ENCODE measurements at regions not wholly inside any gene's neighbourhood (a gene's known extent, or its start where the extent isn't known, plus 50 kb on each side); places are given as distances from the start of the nearest gene placed in this dataset.

DNA sequence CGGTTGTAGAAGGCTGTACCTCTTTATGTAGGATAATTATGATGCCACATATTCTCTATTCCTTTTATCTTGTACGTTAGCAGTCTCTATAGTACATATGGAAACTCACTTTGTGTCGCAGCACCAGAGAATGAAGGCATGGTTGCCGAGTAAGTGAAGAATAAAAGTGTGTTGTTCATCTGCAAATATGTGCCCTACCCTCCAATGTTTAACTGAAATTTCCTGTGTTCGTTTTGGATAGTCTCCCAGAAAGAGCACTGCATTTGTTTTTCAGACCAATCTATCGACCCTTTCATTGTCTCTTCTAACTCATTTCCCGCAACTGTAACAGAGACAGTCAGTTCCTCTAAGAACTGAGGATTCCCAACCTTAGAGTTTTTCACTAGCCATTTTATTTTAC lies 592.8 kb downstream of the TUSC7 start:
- DNase-seq = no peak

DNA sequence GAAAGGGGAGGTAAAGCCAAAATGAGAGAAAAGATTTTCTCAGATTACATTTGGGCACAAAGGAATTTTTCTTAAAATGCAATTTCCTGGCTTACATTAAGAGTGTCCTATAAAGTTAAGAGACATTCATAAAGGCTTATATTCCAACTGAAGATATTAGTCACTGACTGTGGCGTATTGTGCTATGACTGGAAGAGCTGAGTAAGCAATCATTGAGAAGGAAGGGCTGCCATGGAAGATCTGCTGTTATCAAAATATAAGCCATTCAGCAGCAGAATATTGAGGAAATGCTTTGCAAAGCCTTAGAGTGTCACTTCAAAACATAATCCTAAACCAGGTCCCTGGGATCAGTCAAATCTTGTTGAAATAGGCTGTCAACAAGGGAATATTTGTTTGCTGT lies 593.9 kb downstream of the TUSC7 start:
- DNase-seq = no peak

DNA sequence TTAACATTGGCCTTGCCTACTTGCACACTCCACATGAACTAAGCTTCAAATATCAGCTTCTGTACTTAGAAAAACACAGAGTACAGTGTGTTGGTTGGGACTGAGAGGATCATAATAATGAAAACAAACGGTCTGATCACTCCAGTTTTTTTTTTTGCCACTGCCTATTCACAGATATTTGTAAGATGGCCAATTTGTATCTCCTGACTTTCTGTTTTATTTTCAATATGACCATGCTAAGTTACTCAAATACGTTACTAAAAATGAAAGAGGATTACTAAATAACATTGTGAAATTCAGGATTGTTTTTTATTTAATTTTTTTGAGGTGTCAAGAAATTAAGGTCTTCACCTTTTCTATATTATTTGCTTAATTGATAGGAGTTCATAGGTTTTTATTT lies 595.1 kb downstream of the TUSC7 start:
- DNase-seq = no peak

DNA sequence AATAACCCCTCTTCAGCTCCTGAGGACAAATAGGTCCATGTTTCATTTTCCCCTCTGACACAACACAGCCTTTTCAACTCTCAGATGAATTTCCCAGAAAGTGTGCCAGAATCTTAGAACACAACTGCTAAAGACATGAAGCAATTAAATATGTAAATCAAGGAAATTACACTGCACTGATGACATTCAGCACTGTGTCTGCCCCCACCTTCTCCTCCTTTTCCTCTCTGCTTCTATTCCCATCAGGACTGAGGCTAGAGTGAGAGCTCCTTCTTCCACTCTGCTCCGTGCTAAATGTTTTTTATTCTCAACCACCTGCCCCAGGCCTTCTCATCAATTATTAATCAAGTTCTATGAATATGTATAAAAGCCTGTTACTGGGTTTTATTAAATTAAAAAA lies 596.1 kb downstream of the TUSC7 start:
- no peak for DNase-seq

DNA sequence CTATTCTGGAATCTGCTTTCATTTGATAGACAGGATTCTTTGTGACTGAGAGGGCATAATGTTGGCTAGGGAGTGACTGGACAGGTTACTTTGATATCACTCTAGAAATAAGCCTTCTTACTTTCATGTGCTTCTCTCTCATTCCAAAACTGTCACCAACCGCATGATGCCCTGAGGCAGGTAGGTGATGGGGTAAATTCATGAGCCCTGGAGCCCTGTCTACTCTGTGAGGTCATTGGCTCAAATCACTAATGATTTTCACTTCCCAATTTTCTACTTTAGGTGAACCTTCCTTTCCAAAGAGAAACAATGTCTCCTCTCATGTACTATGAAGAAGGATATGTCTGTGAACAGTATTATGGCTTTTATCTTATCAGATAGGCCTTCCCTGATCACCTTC lies 596.7 kb downstream of the TUSC7 start:
- DNase-seq = no peak

DNA sequence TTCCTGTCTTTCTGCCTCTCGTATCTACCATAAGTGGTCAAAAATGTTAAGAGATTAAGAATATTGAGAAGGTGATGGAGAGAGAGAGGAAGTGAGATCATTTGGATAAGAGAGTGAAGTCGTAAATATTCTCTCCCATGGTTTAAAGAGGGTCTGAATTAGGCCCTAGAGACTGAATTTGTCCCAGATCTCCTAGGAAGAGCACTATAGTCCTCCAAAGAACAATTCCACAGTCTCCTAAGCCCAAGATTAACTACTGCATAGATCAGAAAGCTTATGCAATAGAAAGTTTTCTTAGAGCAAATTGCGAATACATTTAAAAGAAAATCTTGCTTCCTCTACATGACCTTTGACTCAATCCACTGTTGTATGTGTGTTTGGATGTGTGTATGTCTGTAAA lies 598.8 kb downstream of the TUSC7 start:
- no peak for DNase-seq

DNA sequence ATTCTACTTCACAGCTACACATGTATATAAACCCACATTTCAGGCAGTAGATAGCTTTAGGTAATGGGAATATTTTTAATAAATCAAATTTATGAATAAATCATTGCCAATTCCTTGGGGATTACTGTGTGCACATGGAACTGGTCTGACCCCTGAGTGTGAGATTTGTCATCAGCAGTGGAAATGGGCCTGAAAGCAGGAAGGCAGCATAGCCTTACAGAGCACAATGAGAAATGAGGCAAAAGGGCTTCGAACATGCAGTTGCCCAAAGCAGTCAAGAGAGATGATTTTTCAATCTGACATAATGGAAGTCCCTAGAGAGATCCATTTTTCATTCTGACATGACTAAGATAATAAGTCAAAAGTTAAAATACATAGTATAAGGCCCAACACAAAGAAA lies 599.2 kb downstream of the TUSC7 start:
- DNase-seq = no peak

DNA sequence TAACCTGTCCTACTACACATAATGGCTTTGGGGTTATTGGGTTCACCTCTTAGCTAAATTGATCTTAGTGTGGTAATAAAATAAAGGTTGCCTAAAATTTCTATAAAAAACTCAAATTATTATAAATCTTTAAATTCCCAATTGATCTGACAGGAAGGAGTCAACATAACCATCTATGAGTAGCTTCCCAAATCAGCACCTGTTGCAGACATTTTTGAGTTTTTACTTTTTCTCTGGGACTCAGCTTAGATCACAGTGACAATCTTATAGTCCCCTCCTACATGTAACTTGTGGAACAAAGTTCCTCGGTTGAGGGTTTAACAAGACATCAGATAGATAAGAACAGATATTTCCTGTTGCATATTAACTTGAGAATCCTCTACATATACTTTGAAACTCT lies 601.0 kb downstream of the TUSC7 start:
- DNase-seq = no peak

DNA sequence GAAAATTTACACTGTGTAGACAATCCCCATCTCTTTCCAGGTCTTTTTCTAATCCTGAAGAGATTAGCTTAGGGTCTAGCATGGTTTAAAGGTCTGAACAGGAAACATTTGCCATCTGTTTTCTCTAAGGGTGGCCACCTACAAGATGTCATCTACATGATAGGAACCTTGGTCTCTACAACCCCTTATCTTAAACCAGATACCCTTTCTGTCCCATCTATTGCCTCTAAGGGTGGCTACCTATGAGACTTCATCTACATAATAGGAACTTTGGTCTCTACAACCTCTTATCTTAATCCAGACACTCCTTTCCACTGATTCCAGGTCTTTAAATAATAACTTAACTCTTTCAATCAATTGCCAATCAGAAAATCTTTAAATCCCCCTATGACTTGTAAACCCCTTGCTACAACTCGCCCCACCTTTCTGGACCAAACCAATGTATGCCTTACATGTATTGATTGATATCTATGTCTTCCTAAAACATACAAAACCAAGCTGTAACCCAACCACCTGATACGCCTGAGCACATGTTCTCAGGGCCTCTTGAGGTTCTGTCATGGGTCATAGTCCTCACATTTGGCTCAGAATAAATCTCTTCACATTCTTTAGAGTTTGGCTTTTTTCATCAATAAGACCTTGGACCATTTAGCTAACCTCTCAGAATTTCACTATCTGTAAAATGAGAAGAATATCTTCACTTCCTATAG lies 605.0 kb downstream of the TUSC7 start:
- DNase-seq = no peak

DNA sequence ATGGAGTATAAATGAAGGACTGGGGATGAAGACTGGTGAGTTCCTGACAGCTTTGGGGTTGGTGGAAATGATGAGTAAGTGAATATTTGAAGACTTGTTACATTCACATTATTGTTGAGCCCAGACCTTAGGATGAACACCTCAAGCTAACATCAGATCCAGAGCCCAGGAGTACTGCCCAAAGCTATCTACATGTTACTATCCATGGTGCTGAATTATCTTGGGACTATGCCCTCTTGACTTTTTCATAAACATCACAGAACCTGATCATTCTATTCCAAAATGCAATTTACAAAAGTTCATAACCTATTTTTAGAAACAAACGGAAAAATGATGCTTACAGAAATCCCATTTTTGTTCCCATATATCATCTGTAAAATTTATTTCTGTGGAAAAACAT lies 613.3 kb downstream of the TUSC7 start:
- peak; percentile 1 to 21 (median 11) for DNase-seq

DNA sequence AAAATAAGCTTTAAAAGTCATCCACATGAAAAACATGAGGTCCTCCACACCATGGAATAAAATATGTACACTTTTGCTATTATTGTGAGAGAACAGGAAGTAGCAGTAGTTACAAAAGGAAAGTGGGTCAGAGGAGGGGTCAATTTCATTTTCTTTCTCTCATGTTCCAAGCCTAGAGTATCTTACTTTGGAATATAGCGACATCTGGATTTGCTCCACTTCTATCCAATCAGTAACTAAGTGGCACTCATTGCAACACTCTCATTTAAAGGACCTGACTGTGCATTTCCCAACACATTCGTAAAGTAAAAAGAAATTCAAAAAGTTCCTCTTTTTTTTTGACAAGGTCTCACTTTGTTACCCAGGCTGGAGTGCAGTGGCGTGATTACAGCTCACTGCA lies 637.3 kb downstream of the TUSC7 start:
- no peak for DNase-seq

DNA sequence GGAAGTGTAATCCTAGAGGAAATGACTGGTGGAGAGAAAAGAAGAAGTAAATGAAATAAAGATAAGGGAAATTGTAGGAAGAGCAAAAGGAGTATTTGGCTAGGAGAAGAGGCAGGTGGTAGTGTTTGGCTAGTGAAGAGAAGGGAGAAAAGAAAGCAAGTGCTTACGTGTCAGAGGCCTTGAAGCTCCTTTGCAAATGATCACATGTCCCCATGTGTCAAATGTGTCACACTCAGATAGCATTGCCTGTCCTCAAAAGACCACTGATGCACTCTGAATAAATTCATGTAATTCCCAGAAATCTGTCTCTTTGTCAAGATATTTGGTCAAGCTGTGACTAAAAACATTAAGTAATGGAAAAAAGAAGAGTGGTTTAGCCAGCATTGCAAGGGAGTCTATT lies 639.3 kb downstream of the TUSC7 start:
- DNase-seq = no peak

DNA sequence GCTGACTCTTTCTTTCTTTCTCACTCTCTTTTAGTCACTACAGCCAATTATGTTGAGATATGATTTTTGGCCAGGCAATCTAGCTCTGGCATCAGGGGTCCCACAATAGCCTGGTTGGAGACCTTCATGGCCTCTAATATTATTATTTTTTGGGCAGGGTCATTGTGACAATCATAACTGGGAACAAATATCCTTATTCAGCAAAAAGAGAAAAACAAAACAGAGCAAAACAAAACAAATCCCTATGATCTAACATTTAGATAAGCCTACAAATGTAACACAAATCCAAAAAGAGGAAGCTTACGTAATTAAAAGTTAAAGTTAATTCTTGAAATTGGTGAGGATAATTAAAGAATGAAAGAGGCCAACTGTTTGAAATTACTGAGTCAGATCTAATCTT lies 640.0 kb downstream of the TUSC7 start:
- DNase-seq = no peak

DNA sequence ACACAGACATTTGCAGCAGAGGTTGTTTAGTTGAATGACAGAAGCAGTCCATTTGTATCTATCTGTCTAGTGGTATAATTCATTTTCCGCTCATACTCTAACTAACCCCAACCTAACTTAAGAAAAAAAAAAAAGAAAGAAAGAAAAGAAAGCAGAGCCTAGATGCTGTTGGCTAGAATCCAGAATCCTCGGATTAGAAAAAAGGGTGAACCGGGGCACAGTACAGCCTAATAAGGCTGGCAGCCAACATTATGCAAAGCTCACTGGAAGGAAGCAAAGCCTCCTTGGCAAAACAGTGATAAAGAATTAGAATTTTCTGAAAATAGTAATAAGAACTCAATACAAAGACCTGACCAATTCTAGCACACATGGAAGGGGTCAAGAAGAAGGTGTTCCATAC lies 640.8 kb downstream of the TUSC7 start:
- no peak for DNase-seq

DNA sequence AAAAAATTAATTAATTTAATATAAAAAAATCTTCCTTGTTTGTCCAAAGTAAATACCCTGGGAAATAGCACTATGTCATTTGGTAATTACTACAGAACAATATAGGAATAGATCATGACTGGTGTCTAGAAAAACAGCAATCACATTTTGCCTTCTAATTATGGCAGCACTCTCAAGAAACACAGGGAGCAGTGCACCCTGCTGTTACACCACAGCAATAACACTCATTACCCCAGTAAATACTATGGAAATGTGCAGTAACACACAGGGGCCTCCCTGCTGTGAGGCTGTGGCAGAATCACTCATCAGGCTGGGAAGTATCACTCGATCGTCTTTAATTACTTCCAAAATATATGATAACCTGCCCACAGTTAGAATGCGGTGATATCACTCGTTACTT lies 646.0 kb downstream of the TUSC7 start:
- DNase-seq = peak in 2 of 3 donors; percentile 1 to 4

DNA sequence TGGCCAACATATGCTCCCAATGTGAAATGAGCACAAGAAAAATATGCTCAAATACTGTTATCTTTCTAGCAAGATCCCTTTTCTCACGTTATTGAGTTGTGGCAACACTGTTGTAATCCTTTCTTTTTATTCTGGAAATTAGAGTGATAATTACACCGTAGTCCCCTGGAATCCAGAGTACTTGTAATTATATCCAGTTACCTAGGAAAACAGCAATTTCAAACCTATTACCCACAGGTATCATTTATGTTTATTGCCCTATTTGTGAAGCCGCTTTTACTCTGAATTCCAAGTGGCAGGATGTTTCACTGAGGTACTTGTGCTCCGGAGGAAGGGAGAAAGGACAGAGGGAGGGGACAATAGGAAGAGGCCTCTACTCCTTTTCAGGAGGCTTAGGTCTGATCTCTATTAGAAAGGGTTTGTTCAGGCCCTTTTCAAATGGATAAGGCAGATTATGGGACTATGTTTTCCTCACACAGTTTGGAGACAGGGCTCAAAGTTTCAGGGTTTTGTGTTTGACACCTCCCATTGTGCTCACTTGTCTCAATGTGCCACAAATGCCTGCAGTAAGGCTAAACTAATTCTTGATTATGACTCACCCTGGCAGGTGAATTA lies 646.6 kb downstream of the TUSC7 start:
- DNase-seq = no peak

DNA sequence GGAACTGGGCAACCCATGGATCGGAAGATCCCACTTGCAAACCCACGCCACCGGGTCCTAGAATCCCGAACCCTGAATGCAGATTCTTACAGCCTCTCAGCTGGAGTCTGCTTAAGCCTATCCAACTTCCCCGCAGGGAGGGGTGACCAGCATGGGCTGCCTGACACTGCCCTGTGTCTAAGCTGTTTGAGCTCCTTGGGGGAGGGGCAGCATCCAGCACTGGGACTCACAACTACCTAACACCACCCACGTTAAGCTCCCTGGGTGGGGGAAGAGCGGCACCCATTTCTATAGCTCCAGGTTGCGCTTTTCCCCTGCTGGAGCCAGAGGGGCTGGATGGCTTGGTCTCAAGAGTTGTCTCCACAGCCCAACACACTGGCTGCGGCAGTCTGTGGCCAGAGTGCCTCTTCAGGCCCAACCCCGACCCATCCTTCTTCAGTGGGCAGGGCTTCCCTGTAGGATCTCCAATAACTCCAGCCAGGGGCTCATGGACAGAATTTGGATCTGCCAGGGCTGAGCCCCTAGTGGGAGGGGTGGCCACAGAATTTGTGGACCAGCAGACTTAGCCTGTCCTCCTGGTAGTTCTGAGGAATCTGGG lies 649.2 kb downstream of the TUSC7 start:
- no peak for DNase-seq

DNA sequence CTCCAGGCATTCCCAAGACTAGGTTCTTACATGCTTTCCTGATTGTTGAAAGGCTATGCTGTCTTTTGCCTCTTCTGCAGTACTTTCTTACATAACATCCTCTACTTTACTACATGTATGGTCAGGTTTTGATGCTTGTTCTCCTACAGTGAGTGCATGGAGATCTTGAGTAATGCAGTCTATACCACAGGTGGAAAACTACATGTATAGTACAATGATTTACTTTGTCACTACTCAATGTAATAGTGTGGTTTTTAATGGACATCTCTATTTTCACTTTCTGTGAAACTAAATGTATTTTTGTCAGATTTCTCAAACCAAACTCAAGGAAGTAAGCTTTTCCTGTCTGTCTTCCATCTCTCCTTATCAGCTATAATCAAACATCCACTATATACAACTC lies 657.0 kb downstream of the TUSC7 start:
- DNase-seq = no peak

DNA sequence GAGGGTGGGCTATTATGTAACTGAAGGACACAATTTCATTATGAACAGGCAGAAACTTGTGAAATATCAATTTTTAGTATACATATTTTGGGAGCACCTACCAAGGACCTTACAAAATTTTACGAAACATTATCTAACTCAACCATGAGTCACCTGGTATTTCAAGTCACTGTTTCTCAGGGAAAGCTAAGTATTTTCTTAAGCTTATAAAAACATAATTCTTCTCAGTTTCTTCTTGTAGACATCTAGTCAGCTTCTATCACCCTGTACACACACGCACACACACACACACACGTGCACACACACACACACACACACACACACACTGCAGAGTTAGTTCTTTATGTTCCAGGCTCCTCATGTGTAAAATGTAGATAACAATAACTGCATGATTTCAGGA lies 658.3 kb downstream of the TUSC7 start:
- no peak for DNase-seq

DNA sequence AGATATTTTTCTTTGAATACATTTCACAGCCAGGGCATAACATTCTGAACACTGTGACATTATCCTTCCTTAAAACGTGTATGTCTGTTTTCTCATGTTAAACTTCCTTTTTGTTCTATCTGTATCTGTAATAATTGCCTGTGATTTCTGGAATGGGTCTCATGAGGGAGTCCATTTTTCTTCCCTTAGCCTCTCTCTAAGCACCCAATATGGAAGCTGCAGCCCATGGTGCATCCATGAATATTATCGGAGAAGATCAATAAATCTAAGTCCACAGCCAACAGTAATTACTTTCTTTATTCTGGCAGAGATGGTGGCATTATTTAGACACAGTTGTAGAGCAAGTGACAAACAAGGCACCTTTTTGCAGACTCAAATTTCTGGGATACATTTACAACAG lies 671.1 kb downstream of the TUSC7 start:
- no peak for DNase-seq

DNA sequence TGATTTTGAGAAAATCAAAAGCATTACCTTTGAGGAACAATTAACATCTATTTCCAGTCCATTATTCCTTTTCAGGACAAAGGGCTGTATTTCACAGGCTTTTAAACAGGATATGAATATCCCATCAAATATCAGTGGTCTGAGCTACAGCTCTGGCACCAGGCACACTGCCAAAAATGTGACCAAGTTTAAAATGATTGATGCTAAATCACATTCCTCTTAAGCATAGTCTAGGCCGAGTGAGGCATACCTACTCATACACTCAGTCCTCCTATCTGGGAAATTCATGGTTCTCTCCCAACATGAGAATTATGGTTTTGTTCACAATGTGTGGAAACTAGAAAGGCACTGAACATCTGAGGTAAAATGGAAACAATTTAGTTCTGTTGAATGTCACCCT lies 683.5 kb downstream of the TUSC7 start:
- no peak for DNase-seq

DNA sequence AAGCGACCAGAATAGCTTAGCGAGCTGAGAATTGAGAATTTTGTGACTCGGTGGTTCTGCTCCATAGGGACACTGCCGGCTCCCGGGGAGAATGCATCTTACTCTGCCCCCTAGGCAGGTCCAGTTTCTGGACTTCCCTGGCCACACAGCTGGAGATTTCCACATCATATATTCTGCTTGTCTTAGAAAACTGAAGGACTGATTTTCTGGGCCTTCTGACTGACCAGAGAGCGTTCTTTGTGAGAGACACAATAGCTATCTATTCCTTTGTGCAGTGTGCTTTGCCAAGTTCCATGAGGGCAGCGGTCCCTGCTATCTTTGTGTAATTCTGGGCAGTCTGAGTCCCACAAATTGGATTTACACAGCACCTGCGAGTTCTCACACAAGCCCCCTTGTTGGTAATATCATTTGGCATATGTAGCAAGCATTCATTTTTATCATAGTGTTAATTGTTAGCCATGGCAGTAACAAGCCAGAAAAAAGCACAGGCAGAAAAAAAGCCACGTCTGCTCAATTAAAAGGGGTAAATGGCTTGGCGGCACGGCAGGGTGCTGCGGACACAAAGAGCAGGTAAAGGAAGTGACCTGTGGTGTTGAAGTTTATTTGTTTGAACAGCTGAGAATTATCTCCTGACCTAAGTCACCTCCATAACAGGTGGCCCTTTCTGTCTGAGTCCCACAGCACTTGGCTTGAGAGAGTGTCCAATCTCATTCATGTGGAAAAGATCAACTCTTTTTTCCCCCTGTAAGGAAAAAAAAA lies 688.7 kb downstream of the TUSC7 start:
- DNase-seq = no peak
